ENCODE measurements at regions not wholly inside any gene's neighbourhood (a gene's known extent, or its start where the extent isn't known, plus 50 kb on each side); places are given as distances from the start of the nearest gene placed in this dataset.

- Histone ChIP-seq H3K27ac (ENCODE audit: low read depth in 1 of 2, low read length in 2 of 2) (no peak overlapping the region), H3K27me3 (ENCODE audit: control insufficient read depth in 4 of 4, insufficient read depth in 4 of 4, low read length in 3 of 4) (no peaks in the 10 kb centered on the region), H3K9me3 (ENCODE audit: control insufficient read depth in 4 of 4, low read length in 3 of 4) (no peaks in the 10 kb centered on the region), H3K36me3 (ENCODE audit: control insufficient read depth in 4 of 4, insufficient read depth in 3 of 4, low read depth in 1 of 4, low read length in 3 of 4) (no peaks in the 10 kb centered on the region), H3K4me1 (ENCODE audit: control insufficient read depth in 4 of 4, insufficient read depth in 4 of 4, low read length in 3 of 4) (no peaks in the 10 kb centered on the region), H3K4me3 (ENCODE audit: low read depth in 1 of 3, low read length in 3 of 3) (no peak overlapping the region), H3K9ac (ENCODE audit: low read depth in 1 of 2, low read length in 2 of 2) (no peak overlapping the region)
- no peak for TF ChIP-seq GABPA (IDR thresholded peaks at IDR 0.05 in 1 of 2, conservative IDR thresholded peaks at IDR 0.05 in 1 of 2)
- TF ChIP-seq RAD21 (IDR thresholded peaks at IDR 0.05), result no peak
- no peak for TF ChIP-seq CTCF (IDR thresholded peaks at IDR 0.05; ENCODE audit: low read depth, low read length, missing input control)
- no peak for TF ChIP-seq ATF3 (IDR thresholded peaks at IDR 0.05)
- TF ChIP-seq HNF4G (IDR thresholded peaks at IDR 0.05), result no peak
- no peak for TF ChIP-seq ZBTB33 (IDR thresholded peaks at IDR 0.05)
- TF ChIP-seq YY1 (IDR thresholded peaks at IDR 0.05), result no peak
- TF ChIP-seq REST (IDR thresholded peaks at IDR 0.05), result no peak
- TF ChIP-seq EGR1 (IDR thresholded peaks at IDR 0.05; ENCODE audit: low read depth in 2 of 2), result no peak
- no peak for TF ChIP-seq FOXA1 (IDR thresholded peaks at IDR 0.05)
- no peak for DNase-seq (ENCODE audit: low spot score)
- 49% methylated on average over 7 of the region's 7 CpGs for WGBS
These were observed 683.1 kb downstream of the DIAPH3 start for GRCh38 chr13:59480396-59481259.

GRCh38 chr13:59483501-59484145 lies 680.1 kb downstream of the DIAPH3 start:
- no peaks in the 10 kb centered on the region for H3K9me3 ChIP-seq (ENCODE audit: control insufficient read depth in 4 of 4, low read length in 3 of 4)
- H3K4me3 ChIP-seq (ENCODE audit: low read depth in 1 of 3, low read length in 3 of 3), result no peak overlapping the region
- no peaks in the 10 kb centered on the region for H3K36me3 ChIP-seq (ENCODE audit: control insufficient read depth in 4 of 4, insufficient read depth in 3 of 4, low read depth in 1 of 4, low read length in 3 of 4)
- WGBS, result 45% methylated on average over 5 of the region's 5 CpGs
- H3K27ac ChIP-seq (ENCODE audit: low read depth in 1 of 2, low read length in 2 of 2), result peak overlapping the region in 1 of 2 donors; percentile 39
- no peak for TF ChIP-seq HNF4G (IDR thresholded peaks at IDR 0.05)
- no peak for TF ChIP-seq NR2F2 (IDR thresholded peaks at IDR 0.05)
- TF ChIP-seq RXRA (IDR thresholded peaks at IDR 0.05), result peak in 1 of 2 donors; percentile 7
- TF ChIP-seq JUND (IDR thresholded peaks at IDR 0.05), result no peak
- no peak for TF ChIP-seq EGR1 (IDR thresholded peaks at IDR 0.05; ENCODE audit: low read depth in 2 of 2)
- TF ChIP-seq FOXA2 (IDR thresholded peaks at IDR 0.05), result no peak
- no peak for TF ChIP-seq HNF4A (conservative IDR thresholded peaks at IDR 0.05)
- TF ChIP-seq SP1 (IDR thresholded peaks at IDR 0.05), result peak; percentile 20
- TF ChIP-seq TAF1 (conservative IDR thresholded peaks at IDR 0.05), result no peak
- no peak for TF ChIP-seq ZBTB33 (IDR thresholded peaks at IDR 0.05)
- peak; percentile 11 for TF ChIP-seq MAX (IDR thresholded peaks at IDR 0.05)
- peaks cover 0 to 2% (median 0%) of the 10 kb centered on the region in 4 donors for H3K27me3 ChIP-seq (ENCODE audit: control insufficient read depth in 4 of 4, insufficient read depth in 4 of 4, low read length in 3 of 4)
- no peak for DNase-seq (ENCODE audit: low spot score)
- H3K4me1 ChIP-seq (ENCODE audit: control insufficient read depth in 4 of 4, insufficient read depth in 4 of 4, low read length in 3 of 4), result no peaks in the 10 kb centered on the region
- H3K9ac ChIP-seq (ENCODE audit: low read depth in 1 of 2, low read length in 2 of 2), result no peak overlapping the region
